NCI-H2227 treated with DMSO at 0.1 percent for 48 hours (cell line): ENCODE measurements at regions not wholly inside any gene's neighbourhood (a gene's known extent, or its start where the extent isn't known, plus 50 kb on each side); places are given as distances from the start of the nearest gene placed in this dataset.
"Not testable (repeated sequence)": the region's sequence is repeated elsewhere in the genome, so short reads cannot be mapped to it uniquely, and the experiment has no call there.

Experiments
- DNase-seq: peaks from one replicate; lab custom pipeline; 2025; lab: John Stamatoyannopoulos, UW

GRCh38 chr18:41134426-41134825 lies 820.6 kb upstream of the PIK3C3 start:
- DNase-seq: peak; percentile 10

GRCh38 chr18:41131050-41131449 lies 824.0 kb upstream of the PIK3C3 start:
- DNase-seq: no peak

GRCh38 chr18:41128545-41128944 lies 826.5 kb upstream of the PIK3C3 start:
- no peak for DNase-seq

DNA sequence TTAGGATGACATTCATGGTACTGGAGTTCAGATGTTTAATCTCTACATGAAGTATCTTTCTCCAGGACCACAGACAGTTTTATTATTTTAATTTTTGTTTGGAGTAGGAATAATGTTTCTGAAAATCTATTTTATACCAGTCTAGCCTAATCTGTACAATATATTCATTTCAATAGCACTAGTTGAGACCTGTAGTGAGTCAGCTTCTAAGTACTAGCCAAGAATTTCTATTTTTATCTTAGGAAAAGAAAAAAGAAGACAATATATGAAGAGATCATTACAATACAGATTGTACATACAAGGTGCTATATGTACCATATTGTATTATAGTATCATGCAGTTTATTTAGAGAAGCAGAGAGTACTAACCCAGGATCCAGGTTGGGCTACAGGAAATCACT lies 826.9 kb upstream of the PIK3C3 start:
- no peak for DNase-seq

DNA sequence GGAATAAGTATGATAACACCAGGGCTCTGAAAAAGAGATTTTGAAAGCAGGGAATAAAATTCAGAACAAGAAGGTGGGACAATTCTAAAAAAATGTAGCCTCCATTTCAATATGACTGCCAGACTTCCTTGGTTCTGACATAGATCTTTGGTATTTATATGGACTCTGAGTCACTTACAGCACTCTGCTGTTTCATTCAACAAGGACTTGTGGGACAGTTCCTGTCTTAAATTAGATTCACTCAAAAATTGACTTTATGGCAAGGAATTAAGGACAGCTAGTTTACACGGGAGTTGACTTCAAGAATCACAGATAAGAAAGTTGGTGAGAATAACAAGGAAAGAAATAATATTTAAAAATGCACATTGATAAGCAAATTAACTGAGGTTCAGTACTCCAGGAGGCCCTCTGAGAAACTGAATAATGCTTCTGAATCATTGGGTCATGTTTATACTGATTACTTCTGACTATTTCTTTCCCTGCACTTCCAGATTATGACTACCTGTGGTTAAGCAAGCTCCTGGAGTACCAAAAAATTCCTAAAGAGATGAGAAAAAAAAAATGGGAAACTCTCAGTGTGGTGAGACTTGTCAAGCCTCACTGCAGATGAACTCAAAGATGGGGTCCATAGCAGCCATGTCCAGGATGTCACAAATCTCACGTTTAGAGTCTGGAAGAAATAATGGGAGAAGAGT lies 828.3 kb upstream of the PIK3C3 start:
- no peak for DNase-seq

DNA sequence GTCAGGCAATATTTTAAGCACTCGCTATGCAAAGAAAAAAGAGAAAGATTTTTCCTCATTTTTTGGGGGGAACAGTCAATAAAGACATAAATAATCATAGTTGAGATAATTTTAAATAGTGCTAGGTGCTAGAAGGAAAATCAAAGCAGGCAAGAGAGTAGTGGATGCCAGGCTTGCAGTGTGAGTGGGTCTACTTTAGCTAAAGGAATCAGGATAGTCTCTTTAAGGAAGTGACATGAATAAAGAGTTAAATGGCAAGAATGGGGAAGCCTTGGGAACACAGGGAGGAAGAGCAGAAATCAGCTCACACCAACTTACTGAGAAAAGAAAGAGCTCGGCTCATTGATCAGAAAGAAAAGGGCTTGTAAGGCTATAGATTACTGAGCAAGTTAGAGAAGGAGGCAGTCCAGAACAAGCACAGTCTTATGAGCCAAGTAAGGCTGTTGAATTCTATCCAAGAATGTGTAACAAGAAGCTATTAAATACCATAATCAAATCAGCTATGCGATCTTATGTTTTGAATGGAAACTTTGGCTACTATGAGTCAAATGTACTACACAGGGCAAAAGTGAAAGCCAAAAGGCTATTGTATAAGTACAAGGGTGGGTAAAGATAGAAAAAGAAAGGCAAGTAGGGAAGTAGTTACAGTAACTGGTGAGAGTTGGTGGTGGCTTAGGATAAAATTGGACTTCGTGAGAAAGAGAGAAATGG lies 833.8 kb upstream of the PIK3C3 start:
- no peak for DNase-seq

- DNase-seq: no peak
Measured at GRCh38 chr18:41119031-41119430, 836.0 kb upstream of the PIK3C3 start.

DNA sequence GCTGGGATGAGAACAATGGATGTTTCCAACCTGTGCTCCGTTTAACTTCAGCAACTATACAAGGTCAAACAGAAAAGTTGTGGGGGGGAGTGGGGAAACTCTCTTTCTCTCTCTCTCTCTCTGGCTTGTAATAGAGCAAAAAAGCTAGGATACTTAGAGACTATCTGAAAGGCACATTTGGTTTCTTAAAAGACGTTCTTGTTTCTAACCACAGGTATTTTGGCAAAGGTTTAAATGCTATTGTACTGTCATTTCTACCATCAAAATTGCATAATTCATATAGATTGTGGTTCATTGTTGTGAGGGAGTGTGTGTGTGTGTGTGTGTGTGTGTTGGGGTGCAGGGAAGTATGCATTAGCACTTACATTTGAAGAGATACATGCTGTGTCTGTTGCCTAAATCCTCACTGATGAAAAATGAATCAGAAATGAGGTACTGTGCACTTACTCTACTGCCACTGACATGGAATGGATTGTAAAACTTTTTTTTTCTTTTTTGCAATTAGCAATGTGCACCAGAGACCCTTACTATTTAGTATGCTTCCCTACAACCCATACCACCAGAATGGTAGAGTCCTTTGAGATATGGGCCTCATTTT lies 841.0 kb upstream of the PIK3C3 start:
- DNase-seq: no peak

GRCh38 chr18:41099451-41099850 lies 855.6 kb upstream of the PIK3C3 start:
- no peak for DNase-seq

DNA sequence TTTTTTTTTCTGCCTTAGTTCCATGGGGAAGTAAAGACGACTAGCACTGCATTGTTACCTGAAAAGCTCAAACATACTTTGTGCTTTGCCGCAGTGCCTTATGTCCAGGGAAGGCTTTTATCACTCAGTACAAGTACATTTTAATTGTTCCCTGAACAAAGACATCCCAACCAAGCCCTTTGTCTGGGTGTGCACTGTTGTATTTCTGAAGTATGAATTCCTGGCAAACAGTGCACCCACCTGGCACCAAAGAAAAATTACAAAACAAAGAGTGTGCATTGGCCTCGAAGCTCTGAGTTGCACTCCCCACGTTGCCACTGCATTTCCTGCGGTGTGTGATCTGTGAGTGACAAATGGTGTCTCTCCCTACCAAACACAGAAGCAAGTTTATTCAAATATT lies 858.5 kb upstream of the PIK3C3 start:
- DNase-seq: peak; percentile 78

DNA sequence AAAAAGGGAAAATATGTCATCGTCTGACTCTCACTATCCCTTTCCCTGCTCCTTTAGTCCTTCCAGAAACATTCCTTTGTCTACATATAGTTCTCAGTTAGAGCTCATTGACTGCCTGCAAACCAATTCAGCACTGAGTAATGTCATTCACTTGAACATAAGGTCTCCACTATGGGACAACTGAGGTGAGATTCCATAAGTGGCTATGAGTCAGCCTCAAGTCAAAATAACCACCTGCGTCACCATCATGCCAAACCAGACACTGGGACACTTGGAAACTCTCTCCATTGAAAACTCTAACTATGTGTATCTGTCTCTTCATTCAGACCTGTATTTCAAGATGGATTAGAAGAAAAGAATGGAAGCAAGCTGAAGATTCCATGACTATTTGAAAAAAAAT lies 878.0 kb upstream of the PIK3C3 start:
- DNase-seq: no peak

GRCh38 chr18:41075212-41075611 lies 879.8 kb upstream of the PIK3C3 start:
- DNase-seq: no peak

- no peak for DNase-seq
Measured at GRCh38 chr18:41073372-41073954, 881.6 kb upstream of the PIK3C3 start.

DNA sequence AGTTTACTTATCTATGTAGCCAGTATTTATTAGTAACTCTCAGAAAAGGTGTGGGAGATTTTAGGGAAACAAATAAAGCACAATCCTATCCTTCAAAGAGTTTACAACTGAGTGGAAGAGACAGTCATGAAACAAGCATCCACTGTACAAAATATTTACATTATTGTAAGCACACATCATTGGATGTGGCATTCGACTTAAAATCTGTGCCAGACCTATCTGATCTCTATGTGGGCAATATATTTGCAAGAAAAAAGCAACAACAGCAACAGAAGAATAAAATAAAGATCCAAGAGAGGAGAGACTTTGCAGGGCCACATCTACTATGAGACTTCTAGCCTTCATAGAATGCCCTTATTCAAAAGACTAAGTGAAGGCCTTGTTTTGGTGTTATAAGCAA lies 882.1 kb upstream of the PIK3C3 start:
- no peak for DNase-seq

DNA sequence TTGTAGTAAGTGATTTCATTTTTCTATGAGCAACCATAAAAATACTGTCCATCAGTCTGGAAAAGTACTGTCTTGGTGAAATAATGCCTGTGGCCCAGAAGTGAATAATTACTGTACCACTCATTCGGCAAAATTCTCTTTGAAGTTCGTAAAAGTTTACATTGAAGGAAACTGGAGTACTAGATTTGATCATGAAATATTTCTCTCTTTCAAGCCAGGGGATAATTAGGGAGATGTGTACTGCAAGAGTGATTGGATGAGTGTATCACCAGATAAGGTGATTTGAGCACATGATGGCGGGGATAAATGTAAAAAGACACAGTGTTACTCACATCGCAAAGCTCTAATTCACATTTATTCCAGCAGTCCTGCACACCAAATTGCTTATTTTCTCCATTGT lies 883.2 kb upstream of the PIK3C3 start:
- DNase-seq: no peak

GRCh38 chr18:41069167-41069566 lies 885.9 kb upstream of the PIK3C3 start:
- DNase-seq: no peak

GRCh38 chr18:41064916-41065315 lies 890.1 kb upstream of the PIK3C3 start:
- no peak for DNase-seq

DNA sequence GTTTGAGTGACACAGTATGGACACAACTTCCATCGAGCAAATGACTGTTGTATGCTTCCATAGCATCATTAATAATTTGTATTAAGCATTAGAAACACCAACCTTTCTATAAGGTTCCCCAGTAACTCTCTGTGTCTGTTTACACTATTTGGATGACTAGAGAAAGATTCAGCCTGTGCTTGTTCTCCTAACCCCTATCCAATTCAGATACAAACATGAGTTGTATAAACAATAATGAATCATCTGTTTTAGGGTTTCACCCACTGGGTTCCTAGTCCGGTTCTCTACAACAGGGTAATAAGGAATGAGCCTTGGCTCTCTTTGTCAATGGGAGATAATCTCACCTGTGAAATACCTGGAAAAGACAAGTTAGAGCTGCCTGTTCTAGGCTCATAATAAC lies 894.1 kb upstream of the PIK3C3 start:
- no peak for DNase-seq

DNA sequence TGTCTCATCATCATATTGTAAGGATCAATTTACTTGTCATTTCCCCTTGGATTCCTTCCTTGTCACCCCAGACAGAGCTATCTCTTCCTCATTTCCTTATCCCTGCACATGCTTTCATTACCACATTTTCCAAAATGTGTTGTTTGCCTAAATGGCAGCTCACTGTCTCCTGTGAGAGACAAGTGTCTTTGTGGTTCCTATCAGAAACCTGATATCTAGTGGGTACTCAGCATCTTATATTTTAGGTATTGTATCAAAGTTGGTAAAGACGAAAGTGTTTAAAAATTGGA lies 896.0 kb upstream of the PIK3C3 start:
- no peak for DNase-seq

GRCh38 chr18:41058351-41059125 lies 896.5 kb upstream of the PIK3C3 start:
- no peak for DNase-seq

DNA sequence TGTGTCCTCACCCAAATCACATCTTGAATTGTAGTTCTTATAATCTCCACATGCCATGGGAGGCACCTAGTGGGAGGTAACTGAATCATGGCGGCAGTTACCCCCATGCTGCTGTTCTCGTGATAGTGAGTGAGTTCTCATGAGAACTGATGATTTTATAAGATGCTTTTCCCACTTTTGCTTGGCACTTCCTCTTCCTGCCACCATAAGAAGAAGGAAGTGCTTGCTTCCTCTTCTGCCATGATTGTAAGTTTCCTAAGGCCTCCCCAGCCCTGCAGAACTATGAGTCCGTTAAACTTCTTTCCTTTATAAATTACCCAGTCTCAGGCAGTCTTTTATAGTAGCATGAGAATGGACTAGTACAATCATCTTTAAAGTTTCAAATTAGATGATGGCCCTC lies 902.4 kb upstream of the PIK3C3 start:
- no peak for DNase-seq

GRCh38 chr18:41046250-41046649 lies 908.8 kb upstream of the PIK3C3 start:
- not testable (repeated sequence) for DNase-seq

GRCh38 chr18:41043876-41044275 lies 911.2 kb upstream of the PIK3C3 start:
- no peak for DNase-seq
